HEK293 (cell line): ENCODE measurements at regions not wholly inside any gene's neighbourhood (a gene's known extent, or its start where the extent isn't known, plus 50 kb on each side); places are given as distances from the start of the nearest gene placed in this dataset.
A peak's percentile ranks its signal among the peaks of the same experiment; 100 is the strongest.

Source experiments
- CTCF ChIA-PET: fragments of 350-600 bp; formaldehyde crosslinking; extraction: SDS; loops from one replicate; lab custom pipeline; 2021; ENCODE audit warnings: antibody characterized with exemption; lab: Yijun Ruan, JAX
- POLR2A ChIA-PET: fragments of 300-600 bp; formaldehyde crosslinking; extraction: SDS; loops from one replicate; lab custom pipeline; 2020; ENCODE audit warnings: antibody characterized with exemption, inconsistent platforms; lab: Yijun Ruan, JAX
- H3K27ac ChIP-seq: fragments of 200-500 bp; sonication (Bioruptor generic); 2 replicates; pipeline ENCODE4 v1.5.1; 2014; ENCODE audit warnings: low read depth, low read length, control low read depth, inconsistent platforms; ENCODE audit errors: extremely low read depth
- H3K36me3 ChIP-seq, 2 experiments: fragments of 200-500 bp in 1 of 2; sonication (Bioruptor generic) in 1 of 2; 1 replicate in 1 of 2; 2 replicates in 1 of 2; pipeline ENCODE4 v1.5.1; 2014 to 2017; ENCODE audit warnings: inconsistent platforms in 2 of 2, low read length in 2 of 2; ENCODE audit not compliant: control insufficient read depth in 2 of 2, insufficient read depth in 1 of 2
- H3K4me1 ChIP-seq: fragments of 200-500 bp; sonication (Bioruptor generic); 2 replicates; pipeline ENCODE4 v1.5.1; 2014; ENCODE audit warnings: mild to moderate bottlenecking, low read length, inconsistent platforms; ENCODE audit not compliant: control insufficient read depth, insufficient read depth
- H3K4me3 ChIP-seq: 2 replicates; pipeline ENCODE4 v1.5.1; 2011; ENCODE audit warnings: low read depth, mild to moderate bottlenecking, control low read depth, low read length, moderate library complexity
- H3K9me3 ChIP-seq: fragments of 200-500 bp; sonication (Bioruptor generic); 2 replicates; pipeline ENCODE4 v1.5.1; 2014; ENCODE audit warnings: low read depth, low read length, inconsistent platforms; ENCODE audit not compliant: control insufficient read depth, insufficient read depth
- KLF9 ChIP-seq: fragments of 450-650 bp; formaldehyde crosslinking; IDR thresholded peaks from 2 replicates; pipeline ENCODE4 v1.5.1; 2016; ENCODE audit warnings: missing biosample characterization, missing genetic modification characterization, low read depth
- OVOL3 ChIP-seq: fragments of 450-650 bp; formaldehyde crosslinking; IDR thresholded peaks from 2 replicates; pipeline ENCODE4 v1.5.1; 2016; ENCODE audit warnings: missing biosample characterization, missing genetic modification characterization
- SP7 ChIP-seq: fragments of 450-650 bp; formaldehyde crosslinking; IDR thresholded peaks from 2 replicates; pipeline ENCODE4 v1.5.1; 2016; ENCODE audit warnings: missing biosample characterization, missing genetic modification characterization
- ZEB2 ChIP-seq: fragments of 450-650 bp; formaldehyde crosslinking; IDR thresholded peaks from 2 replicates; pipeline ENCODE4 v1.5.1; 2016; ENCODE audit warnings: missing biosample characterization, missing genetic modification characterization
- ZNF146 ChIP-seq: fragments of 450-650 bp; formaldehyde crosslinking; IDR thresholded peaks from 2 replicates; pipeline ENCODE4 v1.5.1; 2016; ENCODE audit warnings: missing biosample characterization, missing genetic modification characterization
- ZNF202 ChIP-seq: fragments of 450-650 bp; formaldehyde crosslinking; IDR thresholded peaks from 2 replicates; pipeline ENCODE4 v1.5.1; 2016; ENCODE audit warnings: missing biosample characterization, missing genetic modification characterization, borderline replicate concordance
- ZNF223 ChIP-seq: fragments of 450-650 bp; formaldehyde crosslinking; IDR thresholded peaks from 2 replicates; pipeline ENCODE4 v1.5.1; 2016; ENCODE audit warnings: missing biosample characterization, missing genetic modification characterization
- ZNF266 ChIP-seq: fragments of 450-650 bp; formaldehyde crosslinking; IDR thresholded peaks from 2 replicates; pipeline ENCODE4 v1.5.1; 2016; ENCODE audit warnings: missing biosample characterization, missing genetic modification characterization, low read depth
- ZNF292 ChIP-seq: fragments of 450-650 bp; formaldehyde crosslinking; IDR thresholded peaks from 2 replicates; pipeline ENCODE4 v1.5.1; 2016; ENCODE audit warnings: low read depth, missing biosample characterization, missing genetic modification characterization, borderline replicate concordance
- ZNF324 ChIP-seq: fragments of 450-650 bp; formaldehyde crosslinking; IDR thresholded peaks from 2 replicates; pipeline ENCODE4 v1.5.1; 2016; ENCODE audit warnings: missing biosample characterization, missing genetic modification characterization
- ZNF394 ChIP-seq: fragments of 450-650 bp; formaldehyde crosslinking; IDR thresholded peaks from 2 replicates; pipeline ENCODE4 v1.5.1; 2016; ENCODE audit warnings: missing biosample characterization, missing genetic modification characterization, mild to moderate bottlenecking, moderate library complexity, borderline replicate concordance
- ZNF404 ChIP-seq: fragments of 450-650 bp; formaldehyde crosslinking; IDR thresholded peaks from 2 replicates; pipeline ENCODE4 v1.5.1; 2017; ENCODE audit warnings: missing biosample characterization, missing genetic modification characterization
- ZNF426 ChIP-seq: fragments of 450-650 bp; formaldehyde crosslinking; IDR thresholded peaks from 2 replicates; pipeline ENCODE4 v1.5.1; 2017; ENCODE audit warnings: missing biosample characterization, missing genetic modification characterization, mild to moderate bottlenecking, inconsistent platforms, moderate library complexity
- ZNF510 ChIP-seq: fragments of 450-650 bp; formaldehyde crosslinking; IDR thresholded peaks from 2 replicates; pipeline ENCODE4 v1.5.1; 2018; ENCODE audit warnings: mild to moderate bottlenecking, missing genetic modification characterization, missing biosample characterization; ENCODE audit not compliant: insufficient replicate concordance
- ZNF521 ChIP-seq: fragments of 450-650 bp; formaldehyde crosslinking; IDR thresholded peaks from 2 replicates; pipeline ENCODE4 v1.5.1; 2017; ENCODE audit warnings: missing biosample characterization, mild to moderate bottlenecking, missing genetic modification characterization
- ZNF549 ChIP-seq: fragments of 450-650 bp; IDR thresholded peaks from 2 replicates; pipeline ENCODE4 v1.5.1; 2018; ENCODE audit warnings: missing biosample characterization, missing genetic modification characterization, mild to moderate bottlenecking, inconsistent platforms, moderate library complexity
- ZNF560 ChIP-seq: fragments of 450-650 bp; formaldehyde crosslinking; IDR thresholded peaks from 2 replicates; pipeline ENCODE4 v1.5.1; 2017; ENCODE audit warnings: missing biosample characterization, missing genetic modification characterization, borderline replicate concordance
- ZNF623 ChIP-seq: fragments of 450-650 bp; formaldehyde crosslinking; IDR thresholded peaks from 2 replicates; pipeline ENCODE4 v1.5.1; 2016; ENCODE audit warnings: missing biosample characterization, missing genetic modification characterization
- ZNF654 ChIP-seq: fragments of 450-650 bp; formaldehyde crosslinking; IDR thresholded peaks from 2 replicates; pipeline ENCODE4 v1.5.1; 2016; ENCODE audit warnings: low read depth, missing biosample characterization, missing genetic modification characterization
- ZNF660 ChIP-seq: fragments of 450-650 bp; IDR thresholded peaks from 2 replicates; pipeline ENCODE4 v1.5.1; 2018; ENCODE audit warnings: missing biosample characterization, mild to moderate bottlenecking, missing genetic modification characterization
- ZNF664 ChIP-seq: fragments of 450-650 bp; formaldehyde crosslinking; IDR thresholded peaks from 2 replicates; pipeline ENCODE4 v1.5.1; 2016; ENCODE audit warnings: missing biosample characterization, missing genetic modification characterization
- ZNF777 ChIP-seq: fragments of 450-650 bp; formaldehyde crosslinking; IDR thresholded peaks from 2 replicates; pipeline ENCODE4 v1.5.1; 2017; ENCODE audit warnings: missing biosample characterization, missing genetic modification characterization, borderline replicate concordance
- ZNF792 ChIP-seq: fragments of 450-650 bp; formaldehyde crosslinking; IDR thresholded peaks from 2 replicates; pipeline ENCODE4 v1.5.1; 2016; ENCODE audit warnings: missing biosample characterization, missing genetic modification characterization
- ZNF843 ChIP-seq: fragments of 450-650 bp; formaldehyde crosslinking; IDR thresholded peaks from 2 replicates; pipeline ENCODE4 v1.5.1; 2016; ENCODE audit warnings: missing biosample characterization, missing genetic modification characterization
- ZSCAN16 ChIP-seq: fragments of 450-650 bp; formaldehyde crosslinking; IDR thresholded peaks from 2 replicates; pipeline ENCODE4 v1.5.1; 2016; ENCODE audit warnings: missing biosample characterization, missing genetic modification characterization
- TF ChIP-seq, protein P1 (sequence below): fragments of 450-650 bp; formaldehyde crosslinking; IDR thresholded peaks from 2 replicates; pipeline ENCODE4 v1.5.1; 2016; ENCODE audit warnings: missing biosample characterization, missing genetic modification characterization
- TF ChIP-seq, protein P2 (sequence below): fragments of 450-650 bp; formaldehyde crosslinking; IDR thresholded peaks from 2 replicates; pipeline ENCODE4 v1.5.1; 2016; ENCODE audit warnings: missing biosample characterization, missing genetic modification characterization
- TF ChIP-seq, protein P3 (sequence below): fragments of 450-650 bp; formaldehyde crosslinking; IDR thresholded peaks from 2 replicates; pipeline ENCODE4; 2016; ENCODE audit warnings: missing biosample characterization, missing genetic modification characterization

DNA sequence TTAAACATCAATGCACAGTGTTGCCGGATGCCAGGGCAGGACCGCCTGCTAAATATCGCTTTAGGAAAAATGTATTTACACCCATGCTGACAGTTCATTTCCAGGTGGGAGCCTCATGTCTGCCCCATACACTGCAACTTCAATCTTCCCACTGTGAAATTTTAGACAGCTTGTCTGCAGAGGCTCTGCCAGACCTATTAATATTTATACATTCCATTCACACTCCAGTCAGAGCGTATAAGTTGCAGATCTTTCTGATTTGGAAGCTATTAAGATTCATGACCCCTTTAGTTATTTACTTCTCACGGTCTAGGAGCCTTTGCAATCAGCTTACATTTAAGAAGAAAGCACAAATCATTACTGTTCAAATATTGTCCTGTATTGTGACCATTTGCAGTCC, 357.4 kb downstream of the ATP23 start (continued):
- TF ChIP-seq ZNF560 (tag by site-specific recombination) (no peak), ZNF660 (no peak)

GRCh38 chr12:58299371-58299770, 358.0 kb downstream of the ATP23 start:
- Histone ChIP-seq H3K9me3 (no peaks in the 10 kb centered on the region), H3K4me3 (no peak overlapping the region), H3K36me3 (no peaks in the 10 kb centered on the region), H3K4me1 (no peaks in the 10 kb centered on the region), H3K27ac (no peak overlapping the region)
- CTCF ChIA-PET = interaction anchor here (0.7 kb wide), 1 partner anchor 280 kb away, joined by 3 read pairs; no protein-coding TSS in a partner anchor
- POLR2A ChIA-PET = no interaction called here
- TF ChIP-seq KLF9 (tag by site-specific recombination) (no peak), ZNF146 (tag by site-specific recombination) (no peak), ZEB2 (tag by site-specific recombination) (no peak), ZNF843 (tag by site-specific recombination) (no peak)
- TF ChIP-seq, protein P1, sequence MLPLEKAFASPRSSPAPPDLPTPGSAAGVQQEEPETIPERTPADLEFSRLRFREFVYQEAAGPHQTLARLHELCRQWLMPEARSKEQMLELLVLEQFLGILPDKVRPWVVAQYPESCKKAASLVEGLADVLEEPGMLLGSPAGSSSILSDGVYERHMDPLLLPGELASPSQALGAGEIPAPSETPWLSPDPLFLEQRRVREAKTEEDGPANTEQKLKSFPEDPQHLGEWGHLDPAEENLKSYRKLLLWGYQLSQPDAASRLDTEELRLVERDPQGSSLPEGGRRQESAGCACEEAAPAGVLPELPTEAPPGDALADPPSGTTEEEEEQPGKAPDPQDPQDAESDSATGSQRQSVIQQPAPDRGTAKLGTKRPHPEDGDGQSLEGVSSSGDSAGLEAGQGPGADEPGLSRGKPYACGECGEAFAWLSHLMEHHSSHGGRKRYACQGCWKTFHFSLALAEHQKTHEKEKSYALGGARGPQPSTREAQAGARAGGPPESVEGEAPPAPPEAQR (tag by site-specific recombination) = no peak

DNA sequence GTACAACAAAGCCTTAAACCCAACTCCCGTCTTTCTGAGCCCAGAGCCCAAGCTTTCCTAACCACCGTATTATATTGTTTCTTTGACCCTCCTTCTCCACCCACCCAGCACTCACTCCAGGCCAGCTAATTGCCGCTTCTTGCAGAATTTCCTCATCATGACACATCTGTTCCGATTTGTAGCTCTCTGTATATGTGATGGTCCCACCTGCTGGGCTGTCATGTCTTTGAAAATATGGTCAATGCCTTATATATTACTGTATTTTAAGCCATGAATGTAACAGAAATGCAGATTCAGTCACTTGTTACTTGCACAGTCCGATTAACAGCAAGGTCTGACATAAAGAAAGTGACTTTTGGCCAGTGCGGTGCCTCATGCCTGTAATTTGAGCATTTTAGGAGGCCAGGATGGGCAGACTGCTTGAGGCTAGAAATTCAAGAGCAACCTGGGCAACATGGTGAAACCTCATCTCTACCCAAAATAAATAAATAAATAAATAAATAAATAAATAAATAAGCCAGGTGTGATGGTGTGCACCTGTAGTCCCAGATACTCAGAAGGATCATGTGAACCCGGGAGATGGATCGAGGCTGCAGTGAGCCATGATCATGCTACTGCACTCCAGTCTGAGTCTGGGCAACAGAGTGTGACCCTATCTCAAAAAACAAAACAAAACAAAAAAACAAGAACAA, 359.8 kb downstream of the ATP23 start:
- ChIA-PET CTCF (no interaction called here), POLR2A (no interaction called here)
- H3K27ac ChIP-seq = no peak overlapping the region
- H3K4me1 ChIP-seq = no peaks in the 10 kb centered on the region
- H3K4me3 ChIP-seq = no peak overlapping the region
- H3K36me3 ChIP-seq = no peaks in the 10 kb centered on the region
- H3K9me3 ChIP-seq = no peaks in the 10 kb centered on the region
- 0 out of 2 replicates have a peak, but pooled peaks have one; percentile 44 for TF ChIP-seq ZNF266 (tag by site-specific recombination)
- no peak for TF ChIP-seq ZNF777 (tag by site-specific recombination)
- TF ChIP-seq OVOL3 (tag by site-specific recombination) = no peak
- TF ChIP-seq, protein P2, sequence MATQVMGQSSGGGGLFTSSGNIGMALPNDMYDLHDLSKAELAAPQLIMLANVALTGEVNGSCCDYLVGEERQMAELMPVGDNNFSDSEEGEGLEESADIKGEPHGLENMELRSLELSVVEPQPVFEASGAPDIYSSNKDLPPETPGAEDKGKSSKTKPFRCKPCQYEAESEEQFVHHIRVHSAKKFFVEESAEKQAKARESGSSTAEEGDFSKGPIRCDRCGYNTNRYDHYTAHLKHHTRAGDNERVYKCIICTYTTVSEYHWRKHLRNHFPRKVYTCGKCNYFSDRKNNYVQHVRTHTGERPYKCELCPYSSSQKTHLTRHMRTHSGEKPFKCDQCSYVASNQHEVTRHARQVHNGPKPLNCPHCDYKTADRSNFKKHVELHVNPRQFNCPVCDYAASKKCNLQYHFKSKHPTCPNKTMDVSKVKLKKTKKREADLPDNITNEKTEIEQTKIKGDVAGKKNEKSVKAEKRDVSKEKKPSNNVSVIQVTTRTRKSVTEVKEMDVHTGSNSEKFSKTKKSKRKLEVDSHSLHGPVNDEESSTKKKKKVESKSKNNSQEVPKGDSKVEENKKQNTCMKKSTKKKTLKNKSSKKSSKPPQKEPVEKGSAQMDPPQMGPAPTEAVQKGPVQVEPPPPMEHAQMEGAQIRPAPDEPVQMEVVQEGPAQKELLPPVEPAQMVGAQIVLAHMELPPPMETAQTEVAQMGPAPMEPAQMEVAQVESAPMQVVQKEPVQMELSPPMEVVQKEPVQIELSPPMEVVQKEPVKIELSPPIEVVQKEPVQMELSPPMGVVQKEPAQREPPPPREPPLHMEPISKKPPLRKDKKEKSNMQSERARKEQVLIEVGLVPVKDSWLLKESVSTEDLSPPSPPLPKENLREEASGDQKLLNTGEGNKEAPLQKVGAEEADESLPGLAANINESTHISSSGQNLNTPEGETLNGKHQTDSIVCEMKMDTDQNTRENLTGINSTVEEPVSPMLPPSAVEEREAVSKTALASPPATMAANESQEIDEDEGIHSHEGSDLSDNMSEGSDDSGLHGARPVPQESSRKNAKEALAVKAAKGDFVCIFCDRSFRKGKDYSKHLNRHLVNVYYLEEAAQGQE (tag by site-specific recombination) = peak; percentile 35; the same call in 1 of the 2 replicates
- peak; percentile 71; the same call in 1 of the 2 replicates for TF ChIP-seq ZNF394 (tag by site-specific recombination)
- no peak for TF ChIP-seq ZNF549
- TF ChIP-seq SP7 (tag by site-specific recombination) = no peak
- TF ChIP-seq ZNF202 (tag by site-specific recombination) = peak; percentile 82; the same call in 1 of the 2 replicates
- TF ChIP-seq ZNF223 (tag by site-specific recombination) = 0 out of 2 replicates have a peak, but pooled peaks have one; percentile 24
- no peak for TF ChIP-seq ZNF792 (tag by site-specific recombination)
- 0 out of 2 replicates have a peak, but pooled peaks have one; percentile 33 for TF ChIP-seq ZNF404
- peak; percentile 42 for TF ChIP-seq ZNF510 (tag by site-specific recombination)
- TF ChIP-seq ZNF521 (tag by site-specific recombination) = no peak
- TF ChIP-seq, protein P3, sequence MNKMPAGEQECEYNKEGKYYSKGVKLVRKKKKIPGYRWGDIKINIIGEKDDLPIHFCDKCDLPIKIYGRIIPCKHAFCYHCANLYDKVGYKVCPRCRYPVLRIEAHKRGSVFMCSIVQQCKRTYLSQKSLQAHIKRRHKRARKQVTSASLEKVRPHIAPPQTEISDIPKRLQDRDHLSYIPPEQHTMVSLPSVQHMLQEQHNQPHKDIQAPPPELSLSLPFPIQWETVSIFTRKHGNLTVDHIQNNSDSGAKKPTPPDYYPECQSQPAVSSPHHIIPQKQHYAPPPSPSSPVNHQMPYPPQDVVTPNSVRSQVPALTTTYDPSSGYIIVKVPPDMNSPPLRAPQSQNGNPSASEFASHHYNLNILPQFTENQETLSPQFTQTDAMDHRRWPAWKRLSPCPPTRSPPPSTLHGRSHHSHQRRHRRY (tag by site-specific recombination) = no peak
- 0 out of 2 replicates have a peak, but pooled peaks have one; percentile 30 for TF ChIP-seq ZNF560 (tag by site-specific recombination)
- TF ChIP-seq ZNF292 (tag by site-specific recombination) = peak; percentile 57; the same call in 1 of the 2 replicates
- 0 out of 2 replicates have a peak, but pooled peaks have one; percentile 34 for TF ChIP-seq ZNF664 (tag by site-specific recombination)
- peak; percentile 55 for TF ChIP-seq ZNF426 (tag by site-specific recombination)
- peak; percentile 16 for TF ChIP-seq ZNF654 (tag by site-specific recombination)
- TF ChIP-seq ZNF324 = no peak
- TF ChIP-seq ZSCAN16 = no peak
- TF ChIP-seq ZNF623 (tag by site-specific recombination) = peak; percentile 51
